CD4-positive, alpha-beta memory T cell (primary cell): ENCODE measurements at regions not wholly inside any gene's neighbourhood (a gene's known extent, or its start where the extent isn't known, plus 50 kb on each side); places are given as distances from the start of the nearest gene placed in this dataset.
A peak's percentile ranks its signal among the peaks of the same experiment; 100 is the strongest.

Experiments used
- CTCF ChIA-PET: fragments of 350-600 bp; sonication (Branson Sonifier 250); formaldehyde crosslinking; loops from one replicate; lab custom pipeline; 2021; ENCODE audit warnings: inconsistent platforms; ENCODE audit not compliant: partially characterized antibody; lab: Charles Lee
- POLR2A ChIA-PET: fragments of 350-600 bp; sonication (Branson Sonifier 250); formaldehyde crosslinking; loops from one replicate; lab custom pipeline; 2021; ENCODE audit not compliant: partially characterized antibody; lab: Charles Lee
- DNase-seq, 5 donors: peaks; one replicate each; pipeline versions ENCODE4 v3.0.0 to v3.0.0-alpha.2; 2020 to 2022; ENCODE audit warnings: mixed read lengths in 1 of 5
- H3K27ac ChIP-seq: one replicate; pipeline ENCODE4 v1.7.0; 2013; ENCODE audit warnings: low read depth, low read length
- H3K27me3 ChIP-seq: 2 replicates; pipeline ENCODE4 v1.7.0; 2013; ENCODE audit warnings: mild to moderate bottlenecking, low read length, moderate library complexity; ENCODE audit not compliant: insufficient read depth
- H3K36me3 ChIP-seq: 2 replicates; pipeline ENCODE4 v1.7.0; 2013; ENCODE audit warnings: mild to moderate bottlenecking, low read length, moderate library complexity; ENCODE audit not compliant: insufficient read depth
- H3K4me1 ChIP-seq: 2 replicates; pipeline ENCODE4 v1.7.0; 2013; ENCODE audit warnings: mild to moderate bottlenecking, low read length, moderate library complexity; ENCODE audit not compliant: insufficient read depth
- H3K4me3 ChIP-seq, 2 donors: one replicate each; pipeline ENCODE4 v1.7.0; 2013; ENCODE audit warnings: low read length in 2 of 2, mild to moderate bottlenecking in 1 of 2
- H3K9me3 ChIP-seq, 2 donors: one replicate each; pipeline ENCODE4 v1.7.0; 2013; ENCODE audit warnings: low read length in 2 of 2, control low read depth in 1 of 2; ENCODE audit not compliant: control insufficient read depth in 1 of 2
- H3K27ac Mint-ChIP-seq, 7 donors: one replicate each; pipeline ENCODE4 v1.8.0; 2020 to 2021; ENCODE audit warnings: mixed read lengths in 7 of 7, mild to moderate bottlenecking in 6 of 7, inconsistent platforms in 3 of 7, moderate library complexity in 3 of 7
- H3K27me3 Mint-ChIP-seq, 2 donors: one replicate each; pipeline ENCODE4 v1.8.0; 2020 to 2021; ENCODE audit warnings: mixed read lengths in 2 of 2
- H3K36me3 Mint-ChIP-seq, 2 donors: one replicate each; pipeline ENCODE4 v1.8.0; 2020 to 2021; ENCODE audit warnings: mixed read lengths in 2 of 2, inconsistent platforms in 1 of 2, mild to moderate bottlenecking in 1 of 2
- H3K4me1 Mint-ChIP-seq, 4 donors: one replicate each; pipeline ENCODE4 v1.8.0; 2020 to 2021; ENCODE audit warnings: mixed read lengths in 4 of 4, mild to moderate bottlenecking in 1 of 4
- H3K4me3 Mint-ChIP-seq, 8 donors: one replicate each; pipeline ENCODE4 v1.8.0; 2020 to 2021; ENCODE audit warnings: mixed read lengths in 8 of 8, mild to moderate bottlenecking in 7 of 8, moderate library complexity in 6 of 8, inconsistent platforms in 3 of 8
- H3K9me3 Mint-ChIP-seq, 8 donors: one replicate each; pipeline ENCODE4 v1.8.0; 2020 to 2021; ENCODE audit warnings: mixed read lengths in 8 of 8, mild to moderate bottlenecking in 5 of 8, inconsistent platforms in 3 of 8, moderate library complexity in 1 of 8
- intact Hi-C: fragments of 100-400 bp; cut with micrococcal nuclease; formaldehyde crosslinking; loops from one replicate; pipeline ENCODE4 v1.15.1; 2023

GRCh38 chr12:93167841-93168492, 209.8 kb upstream of the NUDT4 start:
- peaks cover 9% of the 10 kb centered on the region for H3K4me1 ChIP-seq
- Mint-ChIP-seq H3K4me1 (peaks cover 7 to 12% (median 8%) of the 10 kb centered on the region in 4 donors), H3K27ac (peak overlapping the region in 1 of 7 donors; percentile 32), H3K36me3 (no peaks in the 10 kb centered on the region), H3K27me3 (peaks cover 7 to 10% of the 10 kb centered on the region in 2 donors), H3K4me3 (peak overlapping the region; percentile 19 to 84 (median 57)), H3K9me3 (no peaks in the 10 kb centered on the region)
- H3K4me3 ChIP-seq: no peak overlapping the region
- no peaks in the 10 kb centered on the region for H3K9me3 ChIP-seq
- POLR2A ChIA-PET: no interaction called here
- CTCF ChIA-PET: interaction anchor here (0.6 kb wide), 1 partner anchor 232 kb away, joined by 3 read pairs; no protein-coding TSS in a partner anchor
- no peaks in the 10 kb centered on the region for H3K27me3 ChIP-seq
- no peaks in the 10 kb centered on the region for H3K36me3 ChIP-seq
- intact Hi-C loops: no loop called here
- no peak overlapping the region for H3K27ac ChIP-seq
- DNase-seq: peak in 1 of 5 donors; percentile 2

GRCh38 chr12:93168751-93169150, 209.0 kb upstream of the NUDT4 start:
- H3K4me3 ChIP-seq: no peak overlapping the region
- ChIA-PET POLR2A (no interaction called here), CTCF (no interaction called here)
- peak overlapping the region in 4 of 8 donors; percentile 6 to 41 (median 25) for H3K4me3 Mint-ChIP-seq
- H3K27me3 Mint-ChIP-seq: peaks cover 7% of the 10 kb centered on the region in 2 donors
- peaks cover 9% of the 10 kb centered on the region for H3K4me1 ChIP-seq
- H3K4me1 Mint-ChIP-seq: peaks cover 7 to 12% (median 8%) of the 10 kb centered on the region in 4 donors
- H3K27me3 ChIP-seq: no peaks in the 10 kb centered on the region
- H3K27ac ChIP-seq: no peak overlapping the region
- intact Hi-C loops: no loop called here
- H3K9me3 Mint-ChIP-seq: no peaks in the 10 kb centered on the region
- H3K36me3 ChIP-seq: no peaks in the 10 kb centered on the region
- DNase-seq: no peak
- no peaks in the 10 kb centered on the region for H3K9me3 ChIP-seq
- no peak overlapping the region for H3K27ac Mint-ChIP-seq
- no peaks in the 10 kb centered on the region for H3K36me3 Mint-ChIP-seq

- Histone ChIP-seq H3K27ac (no peak overlapping the region), H3K4me1 (peaks cover 9% of the 10 kb centered on the region), H3K36me3 (no peaks in the 10 kb centered on the region), H3K27me3 (no peaks in the 10 kb centered on the region), H3K9me3 (no peaks in the 10 kb centered on the region), H3K4me3 (no peak overlapping the region)
- Mint-ChIP-seq H3K27me3 (peaks cover 2 to 4% of the 10 kb centered on the region in 2 donors), H3K36me3 (no peaks in the 10 kb centered on the region), H3K9me3 (no peaks in the 10 kb centered on the region), H3K4me1 (peaks cover 7 to 12% (median 8%) of the 10 kb centered on the region in 4 donors), H3K4me3 (no peak overlapping the region), H3K27ac (no peak overlapping the region)
- no peak for DNase-seq
- POLR2A ChIA-PET: no interaction called here
- CTCF ChIA-PET: no interaction called here
- intact Hi-C loops: no loop called here
Measured at GRCh38 chr12:93169536-93169935, 208.2 kb upstream of the NUDT4 start.

- Histone ChIP-seq H3K4me1 (peaks cover 9% of the 10 kb centered on the region), H3K27ac (no peak overlapping the region), H3K9me3 (no peaks in the 10 kb centered on the region), H3K4me3 (no peak overlapping the region), H3K27me3 (no peaks in the 10 kb centered on the region), H3K36me3 (no peaks in the 10 kb centered on the region)
- Mint-ChIP-seq H3K27me3 (peaks cover 2 to 4% of the 10 kb centered on the region in 2 donors), H3K4me1 (peaks cover 7 to 12% (median 8%) of the 10 kb centered on the region in 4 donors), H3K4me3 (no peak overlapping the region), H3K9me3 (no peaks in the 10 kb centered on the region), H3K27ac (no peak overlapping the region), H3K36me3 (no peaks in the 10 kb centered on the region)
- ChIA-PET POLR2A (no interaction called here), CTCF (no interaction called here)
- intact Hi-C loops: no loop called here
- no peak for DNase-seq
Measured at GRCh38 chr12:93170928-93171327, 206.8 kb upstream of the NUDT4 start.

- Mint-ChIP-seq H3K27me3 (no peaks in the 10 kb centered on the region), H3K4me3 (no peak overlapping the region), H3K9me3 (no peaks in the 10 kb centered on the region), H3K36me3 (no peaks in the 10 kb centered on the region), H3K4me1 (no peaks in the 10 kb centered on the region), H3K27ac (no peak overlapping the region)
- no peaks in the 10 kb centered on the region for H3K36me3 ChIP-seq
- CTCF ChIA-PET: no interaction called here
- POLR2A ChIA-PET: no interaction called here
- no peak overlapping the region for H3K4me3 ChIP-seq
- no peak overlapping the region for H3K27ac ChIP-seq
- intact Hi-C loops: no loop called here
- no peaks in the 10 kb centered on the region for H3K27me3 ChIP-seq
- H3K4me1 ChIP-seq: no peaks in the 10 kb centered on the region
- DNase-seq: no peak
- no peaks in the 10 kb centered on the region for H3K9me3 ChIP-seq
Measured at GRCh38 chr12:93173178-93173957, 204.4 kb upstream of the NUDT4 start.

GRCh38 chr12:93174048-93174447, 203.7 kb upstream of the NUDT4 start:
- Histone ChIP-seq H3K36me3 (no peaks in the 10 kb centered on the region), H3K9me3 (no peaks in the 10 kb centered on the region), H3K4me3 (no peak overlapping the region), H3K27me3 (no peaks in the 10 kb centered on the region), H3K27ac (no peak overlapping the region), H3K4me1 (no peaks in the 10 kb centered on the region)
- DNase-seq: no peak
- no peaks in the 10 kb centered on the region for H3K4me1 Mint-ChIP-seq
- no peak overlapping the region for H3K4me3 Mint-ChIP-seq
- POLR2A ChIA-PET: no interaction called here
- no peaks in the 10 kb centered on the region for H3K36me3 Mint-ChIP-seq
- H3K27me3 Mint-ChIP-seq: no peaks in the 10 kb centered on the region
- intact Hi-C loops: no loop called here
- CTCF ChIA-PET: no interaction called here
- no peak overlapping the region for H3K27ac Mint-ChIP-seq
- no peaks in the 10 kb centered on the region for H3K9me3 Mint-ChIP-seq

GRCh38 chr12:93174473-93174872, 203.3 kb upstream of the NUDT4 start:
- H3K27me3 Mint-ChIP-seq: no peaks in the 10 kb centered on the region
- Histone ChIP-seq H3K36me3 (no peaks in the 10 kb centered on the region), H3K27me3 (no peaks in the 10 kb centered on the region), H3K4me3 (no peak overlapping the region), H3K27ac (no peak overlapping the region), H3K4me1 (no peaks in the 10 kb centered on the region), H3K9me3 (no peaks in the 10 kb centered on the region)
- intact Hi-C loops: no loop called here
- POLR2A ChIA-PET: no interaction called here
- no peaks in the 10 kb centered on the region for H3K9me3 Mint-ChIP-seq
- no peak overlapping the region for H3K4me3 Mint-ChIP-seq
- no peak overlapping the region for H3K27ac Mint-ChIP-seq
- CTCF ChIA-PET: no interaction called here
- no peak for DNase-seq
- no peaks in the 10 kb centered on the region for H3K4me1 Mint-ChIP-seq
- no peaks in the 10 kb centered on the region for H3K36me3 Mint-ChIP-seq
